AML-193 (cell line): ENCODE measurements at regions not wholly inside any gene's neighbourhood (a gene's known extent, or its start where the extent isn't known, plus 50 kb on each side); places are given as distances from the start of the nearest gene placed in this dataset.

ENCODE experiments used
- DNase-seq, 2 experiments: peaks; one replicate each; lab custom pipeline; 2025; lab: John Stamatoyannopoulos, UW

DNA sequence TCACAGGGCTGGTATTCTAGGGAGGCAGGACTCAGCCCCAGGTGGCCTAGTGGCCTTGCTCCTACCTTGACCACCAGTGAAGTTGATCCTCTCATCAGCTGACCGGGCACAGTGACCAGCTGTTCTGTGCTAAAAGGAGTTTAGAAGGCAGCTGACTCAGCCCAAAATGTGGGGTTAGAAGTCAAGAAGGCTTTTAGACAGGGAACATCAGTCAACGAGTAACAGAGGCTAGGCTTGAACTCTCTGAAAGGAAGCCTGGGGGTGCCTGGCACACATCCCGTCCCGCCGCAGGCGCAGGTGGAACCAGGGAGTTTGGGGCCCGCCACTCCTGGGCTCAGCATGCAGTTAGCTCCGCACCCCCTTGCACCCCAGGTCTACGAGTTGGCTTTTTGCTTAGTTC, 114.9 kb upstream of the SLC45A1 start:
- no peak for DNase-seq

DNA sequence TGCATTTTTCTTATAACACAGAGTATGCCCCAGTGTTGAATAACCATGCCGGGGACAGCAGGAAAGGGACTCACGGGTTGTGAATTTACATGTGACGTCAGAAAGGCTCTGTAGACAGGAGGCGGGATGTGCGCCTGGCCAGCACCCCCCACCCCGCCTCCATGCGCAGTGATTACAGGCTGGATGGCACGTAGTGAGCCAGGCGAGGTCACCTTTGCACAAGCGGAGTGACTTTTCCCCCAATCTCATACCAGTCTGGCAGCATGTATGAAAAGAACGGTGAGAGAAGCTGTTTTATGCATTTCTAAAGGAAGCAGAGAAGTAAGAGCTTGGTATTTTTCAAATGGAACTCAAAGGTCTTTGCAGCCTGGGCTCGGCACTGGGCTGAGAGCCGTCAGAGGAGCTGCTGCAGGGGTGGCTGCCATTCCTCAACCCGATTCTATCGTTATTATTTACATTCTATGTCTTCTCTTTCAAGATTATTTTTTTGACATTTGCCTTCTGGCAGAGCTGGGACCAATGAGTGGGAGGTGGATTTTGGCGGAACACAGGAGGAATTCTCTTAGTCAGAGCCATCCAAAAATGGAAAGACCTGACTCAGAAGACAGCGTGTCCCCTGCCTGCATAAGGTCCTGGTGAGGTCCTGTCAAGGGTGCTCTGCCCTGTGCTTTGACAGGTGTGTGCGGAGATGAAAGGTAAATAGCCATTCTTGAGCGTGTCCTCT, 115.6 kb upstream of the SLC45A1 start:
- DNase-seq: no peak

DNA sequence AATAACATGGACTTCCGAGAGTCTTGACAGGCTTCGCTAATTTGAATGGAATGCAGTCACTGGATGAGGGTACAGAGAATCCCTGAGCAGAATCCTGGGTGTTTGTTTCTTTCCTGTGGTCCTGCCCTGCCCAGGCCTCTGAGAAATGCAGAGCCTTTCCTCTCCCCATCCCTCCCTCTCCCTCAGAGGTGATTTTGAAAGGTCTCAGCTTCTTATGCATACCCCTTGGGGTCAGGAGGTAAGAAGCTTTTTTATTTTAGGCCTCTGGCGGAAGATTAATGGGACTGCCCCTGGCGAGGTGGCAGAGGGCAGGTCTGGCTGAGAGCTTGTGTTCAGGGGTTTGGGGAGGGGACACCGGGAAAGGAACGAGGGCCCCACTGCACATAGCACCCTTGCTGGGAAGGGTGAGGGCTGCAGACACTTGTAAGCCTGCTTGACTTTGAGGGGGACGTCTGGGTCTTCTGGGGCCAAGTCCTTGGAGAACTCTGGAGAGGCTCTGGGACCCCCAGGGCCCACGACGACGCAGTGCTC, 116.5 kb upstream of the SLC45A1 start:
- no peak for DNase-seq

GRCh38 chr1:8200317-8201115, 117.4 kb upstream of the SLC45A1 start:
- DNase-seq: no peak

DNA sequence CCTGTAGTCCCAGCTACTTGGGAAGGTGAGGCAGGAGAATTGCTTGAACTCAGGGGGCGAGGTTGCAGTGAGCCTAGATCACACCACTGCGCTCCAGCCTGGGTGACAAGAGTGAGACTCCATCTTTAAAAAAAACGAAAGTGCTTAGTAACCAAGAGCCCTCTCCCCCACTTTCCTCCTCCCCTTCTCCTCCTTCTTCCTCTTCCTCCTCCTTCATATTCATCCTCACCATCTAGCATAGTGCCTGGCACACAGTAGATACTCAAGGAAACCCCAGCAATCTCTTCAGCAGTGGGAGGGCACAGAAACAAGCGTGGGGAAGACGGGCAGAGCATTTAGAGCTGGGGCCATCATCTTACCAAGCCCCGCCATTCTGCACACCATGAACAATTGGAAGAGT, 119.4 kb upstream of the SLC45A1 start:
- DNase-seq: no peak

DNA sequence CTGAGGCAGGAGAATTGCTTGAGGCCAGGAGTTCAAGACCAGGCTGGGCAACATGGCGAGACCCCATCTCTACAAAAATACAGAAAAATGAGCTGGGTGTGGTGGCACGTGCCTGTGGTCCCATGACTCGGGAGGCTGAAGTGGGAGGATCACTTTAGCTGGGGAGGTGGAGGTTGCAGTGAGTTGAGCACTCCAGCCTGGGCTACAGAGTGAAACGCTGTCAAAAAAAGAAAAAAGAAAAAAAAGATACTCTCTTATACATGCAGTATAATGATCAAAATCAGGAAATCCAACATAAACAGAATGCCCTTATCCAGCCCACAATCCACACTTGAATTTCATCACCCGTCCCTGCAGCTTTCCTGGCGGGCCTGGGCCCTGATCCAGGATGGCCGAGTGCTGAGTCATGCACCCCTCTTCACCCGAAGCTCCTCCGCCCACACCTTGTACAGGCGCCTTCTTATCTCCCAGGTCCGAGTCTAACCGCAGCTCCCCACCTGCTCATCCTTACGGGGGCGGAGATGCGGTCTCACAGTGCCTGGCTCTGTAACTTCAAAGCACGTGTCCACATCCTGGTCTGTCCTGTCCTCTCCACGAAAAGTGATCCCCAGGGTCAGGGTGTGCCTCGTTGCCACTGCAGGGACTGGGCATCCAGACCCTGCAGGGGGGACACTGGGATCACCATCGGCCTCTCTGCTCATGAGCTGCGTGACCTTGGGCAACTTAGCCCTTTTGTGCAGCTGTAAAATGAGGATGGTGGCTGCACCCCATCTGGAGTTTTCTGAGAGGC, 120.2 kb upstream of the SLC45A1 start:
- no peak for DNase-seq

GRCh38 chr1:8194481-8195227, 123.3 kb upstream of the SLC45A1 start:
- no peak for DNase-seq

DNA sequence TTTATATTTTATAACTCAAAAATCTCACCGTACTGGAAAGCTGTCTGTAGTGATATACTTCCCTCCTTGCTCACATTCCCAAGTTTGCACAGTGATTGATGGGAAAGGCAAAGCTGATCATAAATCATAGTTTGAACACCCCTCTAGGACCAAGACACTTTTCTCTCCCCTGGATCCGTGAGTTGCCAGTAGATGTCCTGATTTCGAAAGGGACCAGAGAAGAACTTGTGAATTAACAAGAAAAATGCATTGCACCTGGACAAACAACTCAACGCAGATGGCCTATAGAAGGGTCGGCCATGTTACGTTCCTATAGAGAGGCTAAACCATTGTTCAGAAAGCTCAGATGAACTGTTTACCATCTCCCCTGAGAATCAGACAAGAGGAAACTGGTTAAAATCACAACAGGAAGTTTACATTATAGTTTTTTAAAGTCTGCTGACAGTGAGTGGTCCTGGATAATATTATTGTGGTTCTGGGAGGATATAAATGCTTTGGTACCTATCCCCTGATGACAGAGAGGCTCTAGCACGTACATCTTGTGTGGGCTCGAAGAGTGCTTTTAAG, 124.0 kb upstream of the SLC45A1 start:
- DNase-seq: no peak

DNA sequence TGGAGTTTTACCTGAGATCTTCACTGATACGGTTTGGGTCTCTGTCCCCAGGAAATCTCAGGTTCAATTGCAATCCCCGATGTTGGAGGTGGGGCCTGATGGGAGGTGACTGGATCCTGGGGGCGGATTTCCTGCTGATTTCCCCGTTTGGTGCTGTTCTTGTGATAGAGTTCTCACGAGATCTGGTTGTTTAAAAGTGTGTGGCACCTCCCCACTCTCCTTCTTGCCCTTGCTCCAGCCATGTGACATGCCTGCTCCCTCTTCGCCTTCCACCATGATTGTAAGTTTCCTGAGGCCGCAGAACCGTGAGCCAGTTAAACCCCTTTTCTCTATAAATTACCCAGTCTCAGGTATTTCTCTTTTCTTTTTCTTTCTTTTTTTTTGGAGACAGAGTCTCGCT, 126.4 kb upstream of the SLC45A1 start:
- DNase-seq: no peak

- no peak for DNase-seq
Observed at GRCh38 chr1:8189931-8190483, 127.9 kb upstream of the SLC45A1 start.

DNA sequence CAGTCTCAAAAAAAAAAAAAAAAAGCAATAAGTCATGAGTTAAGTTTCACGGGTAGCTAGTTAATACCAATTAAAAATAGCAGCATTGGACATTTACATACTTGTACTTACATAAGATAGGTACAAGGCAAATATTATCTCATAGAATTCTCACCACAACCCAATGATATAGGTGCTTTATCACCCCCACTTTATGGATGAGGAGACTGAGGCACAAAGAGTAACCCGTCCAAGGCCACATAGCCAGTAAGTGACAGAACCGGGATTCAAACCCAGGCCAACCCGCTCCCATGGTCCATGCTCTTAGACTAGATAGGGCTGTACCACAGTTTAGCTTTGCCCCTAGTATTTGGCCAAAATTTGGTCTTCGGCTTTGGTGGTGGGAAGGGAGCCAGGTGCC, 132.5 kb upstream of the SLC45A1 start:
- DNase-seq: no peak

DNA sequence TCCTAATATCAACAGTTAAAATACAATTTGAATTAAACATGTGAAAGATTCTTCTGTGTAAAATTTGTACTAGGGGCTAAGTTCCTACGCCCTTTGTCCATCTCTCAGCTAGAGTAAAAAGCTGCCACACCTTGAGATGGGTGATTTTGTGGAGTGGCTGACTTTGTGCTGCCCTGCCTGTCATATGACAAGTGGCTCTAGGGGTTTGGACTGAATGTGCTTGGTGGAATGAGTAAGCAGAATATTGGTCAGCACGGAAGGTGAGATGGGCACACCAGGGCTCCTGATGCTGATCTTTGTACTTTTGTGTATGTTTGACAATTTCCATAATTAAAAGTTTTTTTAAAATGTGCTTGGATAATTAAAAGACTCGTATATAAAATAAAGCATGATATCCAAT, 133.6 kb upstream of the SLC45A1 start:
- DNase-seq: no peak

DNA sequence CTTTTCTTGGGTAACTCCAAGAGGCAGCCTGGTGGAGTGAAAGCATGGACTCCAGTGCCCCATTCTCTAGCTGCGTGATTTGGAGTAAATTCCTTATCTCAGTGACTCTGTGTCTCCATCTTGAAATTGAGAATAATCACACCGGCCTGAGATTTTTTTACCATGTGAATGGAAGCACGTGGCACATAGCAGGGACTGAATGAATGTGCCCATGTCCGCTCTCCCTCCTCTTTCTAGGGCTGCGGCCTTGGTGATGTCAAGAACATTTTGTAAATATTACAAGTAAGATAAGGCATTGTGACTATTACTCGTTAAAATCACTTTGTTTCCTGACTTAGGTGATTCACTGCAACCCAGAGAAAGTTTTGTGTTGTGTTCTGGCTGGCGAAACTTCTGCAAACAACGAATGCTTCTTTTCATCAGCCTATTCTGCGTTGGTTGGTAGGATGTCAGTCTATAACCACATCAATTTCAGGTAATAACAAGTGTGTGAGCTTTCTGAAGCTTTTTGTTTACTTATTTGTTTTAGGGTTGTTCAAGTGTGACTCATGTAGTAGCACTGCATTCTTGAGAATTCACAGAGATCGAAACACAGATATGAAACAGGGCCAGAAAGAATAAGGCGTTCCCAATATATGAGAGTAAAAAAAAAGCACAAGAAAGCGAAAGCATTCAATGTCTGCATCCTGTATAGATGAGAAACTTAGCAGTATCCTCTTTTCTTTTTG, 135.7 kb upstream of the SLC45A1 start:
- no peak for DNase-seq

- no peak for DNase-seq
Observed at GRCh38 chr1:8179132-8179793, 138.7 kb upstream of the SLC45A1 start.

DNA sequence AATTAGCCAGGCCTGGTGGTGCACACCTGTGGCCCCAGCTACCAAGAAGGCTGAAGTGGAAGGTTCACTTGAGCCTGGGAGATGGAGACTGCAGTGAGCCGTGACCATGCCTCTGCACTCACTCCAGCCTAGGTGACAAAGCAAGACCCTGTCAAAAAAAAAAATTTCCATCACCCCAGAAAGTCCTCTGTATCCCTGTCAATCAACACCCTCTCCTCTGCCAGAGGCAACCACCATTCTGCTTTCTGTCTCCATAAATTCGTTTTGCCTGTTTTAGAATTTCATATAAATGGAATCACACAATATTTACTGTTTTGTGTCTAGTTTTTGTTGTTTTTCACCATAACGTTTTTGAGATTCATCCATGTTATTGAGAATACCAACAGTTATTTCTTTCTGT, 141.6 kb upstream of the SLC45A1 start:
- DNase-seq: no peak

- DNase-seq: no peak
Observed at GRCh38 chr1:8174807-8175206, 143.1 kb upstream of the SLC45A1 start.

- no peak for DNase-seq
Observed at GRCh38 chr1:8171751-8172464, 145.8 kb upstream of the ERRFI1 start.

GRCh38 chr1:8170059-8170835, 144.1 kb upstream of the ERRFI1 start:
- no peak for DNase-seq
